Skin of body (tissue), 1 donor: ENCODE measurements at regions not wholly inside any gene's neighbourhood (a gene's known extent, or its start where the extent isn't known, plus 50 kb on each side); places are given as distances from the start of the nearest gene placed in this dataset.
A peak's percentile ranks its signal among the peaks of the same experiment; 100 is the strongest.

Experiments used
- DNase-seq: peaks from one replicate; lab custom pipeline; 2025; lab: John Stamatoyannopoulos, UW

GRCh38 chr12:5377997-5378592, 53.8 kb upstream of the NTF3 start:
- peak; percentile 29 for DNase-seq

- DNase-seq, result no peak
Observed at GRCh38 chr12:5379749-5380496, 52.0 kb upstream of the NTF3 start.
